ENCODE measurements at regions not wholly inside any gene's neighbourhood (a gene's known extent, or its start where the extent isn't known, plus 50 kb on each side); places are given as distances from the start of the nearest gene placed in this dataset.
A peak's percentile ranks its signal among the peaks of the same experiment; 100 is the strongest.

- intact Hi-C loops (cut with micrococcal nuclease; ENCODE audit: unreplicated experiment): no loop called here
- WGBS (ENCODE audit: low lambda C conversion rate): 94% methylated on average over 4 of the region's 4 CpGs
- in situ Hi-C loops (cut with HindIII; ENCODE audit: extremely low pct_ligation_motif_present, low pct_unique_long_range_greater_than_20kb): no loop called here
- no peaks in the 10 kb centered on the region for H3K9me3 ChIP-seq (ENCODE audit: low read length)
- no peak overlapping the region for H2AFZ ChIP-seq (ENCODE audit: low read length)
- H3K36me3 ChIP-seq (replicated peaks in 1 of 2; ENCODE audit: control insufficient read depth in 1 of 2, insufficient read depth in 2 of 2, low read length in 2 of 2): no peaks in the 10 kb centered on the region
- DNase-seq (ENCODE audit: low spot score): no peak
- FAIRE-seq: no peak
- CTCF ChIA-PET (ENCODE audit: low intra/inter-chr PET ratio, low total read pairs): no interaction called here
- H4K20me1 ChIP-seq (ENCODE audit: insufficient read depth, low read length): no peaks in the 10 kb centered on the region
- peaks cover 51% of the 10 kb centered on the region for H3K4me1 ChIP-seq (ENCODE audit: insufficient read depth, low read length)
- no TSS peak for BruUV-seq (replicated peaks)
- no peak overlapping the region for H3K4me3 ChIP-seq (replicated peaks in 1 of 3; ENCODE audit: insufficient read depth in 1 of 3, low read depth in 2 of 3, low read length in 3 of 3)
- no peaks in the 10 kb centered on the region for H3K79me2 ChIP-seq (ENCODE audit: insufficient read depth, low read length)
- POLR2A ChIA-PET: interaction anchor here (1.7 kb wide), 1 partner anchor 12 kb away, joined by 4 read pairs; no protein-coding TSS in a partner anchor
- ATAC-seq: no peak
- H3K9ac ChIP-seq (ENCODE audit: insufficient read depth, low read depth, low read length): no peak overlapping the region
- TF ChIP-seq ZNF703 (CRISPR knock-in tag; IDR thresholded peaks at IDR 0.05; ENCODE audit: borderline replicate concordance): no peak
- no peak overlapping the region for H3K4me2 ChIP-seq (ENCODE audit: low read depth, low read length)
- no peaks in the 10 kb centered on the region for H3K27me3 ChIP-seq (ENCODE audit: control insufficient read depth in 1 of 2, insufficient read depth in 2 of 2, low read length in 2 of 2)
- H3K27ac ChIP-seq (ENCODE audit: extremely low read length, insufficient read depth, low read length): no peak overlapping the region
Observed at GRCh38 chr9:110112792-110113191, 95.2 kb downstream of the C9orf152 start.

- in situ Hi-C loops (cut with HindIII; ENCODE audit: extremely low pct_ligation_motif_present, low pct_unique_long_range_greater_than_20kb) (no loop called here), intact Hi-C loops (cut with micrococcal nuclease; ENCODE audit: unreplicated experiment) (no loop called here)
- no peaks in the 10 kb centered on the region for H3K36me3 ChIP-seq (replicated peaks in 1 of 2; ENCODE audit: control insufficient read depth in 1 of 2, insufficient read depth in 2 of 2, low read length in 2 of 2)
- FAIRE-seq (peak; percentile 21), DNase-seq (ENCODE audit: low spot score) (peak; percentile 56), ATAC-seq (no peak; the same call in 2 of the 3 replicates)
- H3K4me3 ChIP-seq (replicated peaks in 1 of 3; ENCODE audit: insufficient read depth in 1 of 3, low read depth in 2 of 3, low read length in 3 of 3): no peak overlapping the region
- CTCF ChIA-PET (ENCODE audit: low intra/inter-chr PET ratio, low total read pairs): no interaction called here
- no peaks in the 10 kb centered on the region for H3K79me2 ChIP-seq (ENCODE audit: insufficient read depth, low read length)
- H3K27me3 ChIP-seq (ENCODE audit: control insufficient read depth in 1 of 2, insufficient read depth in 2 of 2, low read length in 2 of 2): no peaks in the 10 kb centered on the region
- no peak overlapping the region for H2AFZ ChIP-seq (ENCODE audit: low read length)
- H4K20me1 ChIP-seq (ENCODE audit: insufficient read depth, low read length): no peaks in the 10 kb centered on the region
- peaks cover 47% of the 10 kb centered on the region for H3K4me1 ChIP-seq (ENCODE audit: insufficient read depth, low read length)
- peak overlapping the region; percentile 23; the same call in 1 of the 2 replicates for H3K4me2 ChIP-seq (ENCODE audit: low read depth, low read length)
- BruUV-seq (replicated peaks): no TSS peak
- H3K9me3 ChIP-seq (ENCODE audit: low read length): no peaks in the 10 kb centered on the region
- peak overlapping the region; percentile 52 for H3K27ac ChIP-seq (ENCODE audit: extremely low read length, insufficient read depth, low read length)
- no peak overlapping the region for H3K9ac ChIP-seq (ENCODE audit: insufficient read depth, low read depth, low read length)
- WGBS (ENCODE audit: low lambda C conversion rate): 53% methylated on average over 10 of the region's 10 CpGs
- POLR2A ChIA-PET: interaction anchor here (3.2 kb wide), 1 partner anchor 12 kb away, joined by 35 read pairs; no protein-coding TSS in a partner anchor
- peak; percentile 87 for TF ChIP-seq ZBTB26 (CRISPR knock-in tag; IDR thresholded peaks at IDR 0.05; ENCODE audit: borderline replicate concordance)
- no peak for TF ChIP-seq TFDP1 (CRISPR knock-in tag; IDR thresholded peaks at IDR 0.05; ENCODE audit: borderline replicate concordance)
- TF ChIP-seq DNMT3B (CRISPR knock-in tag; conservative IDR thresholded peaks at IDR 0.05): no peak
- TF ChIP-seq PRDM10 (CRISPR knock-in tag; IDR thresholded peaks at IDR 0.05; ENCODE audit: low read depth): 0 out of 2 replicates have a peak, but pooled peaks have one; percentile 9
- no peak for TF ChIP-seq ZNF446 (CRISPR knock-in tag; IDR thresholded peaks at IDR 0.05)
- peak; percentile 48; the same call in 1 of the 2 replicates for TF ChIP-seq NFIC (IDR thresholded peaks at IDR 0.05; ENCODE audit: low read length)
- peak; percentile 40; the same call in 1 of the 2 replicates for TF ChIP-seq PPARG (CRISPR knock-in tag; conservative IDR thresholded peaks at IDR 0.05)
- TF ChIP-seq ELF3 (CRISPR knock-in tag; IDR thresholded peaks at IDR 0.05): peak; percentile 89
Observed at GRCh38 chr9:110114086-110114858, 93.7 kb downstream of the C9orf152 start.
